B cell (primary cell): ENCODE measurements at regions not wholly inside any gene's neighbourhood (a gene's known extent, or its start where the extent isn't known, plus 50 kb on each side); places are given as distances from the start of the nearest gene placed in this dataset.

Experiments
- ATAC-seq: fragments of 200-7000 bp; cut with Tn5 transposase; one replicate; pipeline ENCODE4 v1.10.0; 2021; ENCODE audit warnings: low read depth, mild to moderate bottlenecking, moderate number of reproducible peaks, moderate library complexity
- CTCF ChIA-PET: fragments of 350-600 bp; sonication (Branson Sonifier 250); formaldehyde crosslinking; loops from one replicate; lab custom pipeline; 2021; ENCODE audit warnings: antibody characterized with exemption, inconsistent platforms; lab: Charles Lee
- POLR2A ChIA-PET: fragments of 350-600 bp; sonication (Branson Sonifier 250); formaldehyde crosslinking; loops from one replicate; lab custom pipeline; 2021; ENCODE audit warnings: antibody characterized with exemption; lab: Charles Lee
- DNase-seq: peaks from one replicate; pipeline ENCODE4 v3.0.0; 2013
- H2AFZ ChIP-seq: 2 replicates; pipeline ENCODE4 v1.6.1; 2012; ENCODE audit warnings: mild to moderate bottlenecking, low read depth, low read length; ENCODE audit not compliant: insufficient read depth, poor library complexity, severe bottlenecking
- H3K27ac ChIP-seq, 2 donors: 1 replicate in 1 of 2; 2 replicates in 1 of 2; pipeline ENCODE4 v1.5.1; 2012 to 2013; ENCODE audit warnings: low read length in 2 of 2, mild to moderate bottlenecking in 2 of 2, moderate library complexity in 1 of 2
- H3K27me3 ChIP-seq, 4 experiments: fragments of 200-600 bp in 1 of 4; sonication (generic) in 1 of 4; replicated peaks in 1 of 4; 1 replicate in 2 of 4; 2 replicates in 2 of 4; pipeline versions ENCODE4 v1.6.1 to v1.7.0; 2013 to 2016; ENCODE audit warnings: low read length in 3 of 4, mild to moderate bottlenecking in 2 of 4, mixed read lengths in 1 of 4, moderate library complexity in 1 of 4; ENCODE audit not compliant: insufficient read depth in 4 of 4, control insufficient read depth in 3 of 4; ENCODE audit errors: control extremely low read depth in 1 of 4
- H3K36me3 ChIP-seq, 2 experiments: replicated peaks in 1 of 2; 1 replicate in 1 of 2; 2 replicates in 1 of 2; pipeline versions ENCODE4 v1.6.1 to v1.7.1; 2013; ENCODE audit warnings: low read length in 1 of 2; ENCODE audit not compliant: insufficient read depth in 2 of 2, control insufficient read depth in 1 of 2; ENCODE audit errors: control extremely low read depth in 1 of 2, extremely low read depth in 1 of 2
- H3K4me1 ChIP-seq, 2 donors: fragments of 200-600 bp in 1 of 2; sonication (generic) in 1 of 2; 1 replicate in 1 of 2; 2 replicates in 1 of 2; pipeline versions ENCODE4 v1.5.1 to v1.6.1; 2013 to 2017; ENCODE audit warnings: low read length in 2 of 2; ENCODE audit not compliant: control insufficient read depth in 2 of 2, insufficient read depth in 2 of 2
- H3K4me2 ChIP-seq: replicated peaks from 2 replicates; pipeline ENCODE3; 2012; ENCODE audit warnings: mild to moderate bottlenecking, low read depth, low read length; ENCODE audit not compliant: poor library complexity, severe bottlenecking
- H3K4me3 ChIP-seq, 5 experiments: fragments of 200-600 bp in 1 of 5; sonication (generic) in 1 of 5; 1 replicate in 3 of 5; 2 replicates in 2 of 5; pipeline versions ENCODE4 v1.5.1 to v1.7.0; 2011 to 2016; ENCODE audit warnings: low read length in 4 of 5, mild to moderate bottlenecking in 4 of 5, low read depth in 2 of 5, control low read depth in 1 of 5, moderate library complexity in 1 of 5; ENCODE audit not compliant: insufficient read depth in 1 of 5; ENCODE audit errors: control extremely low read depth in 1 of 5, extremely low read depth in 1 of 5
- H3K79me2 ChIP-seq: fragments of 200-600 bp; sonication (generic); one replicate; pipeline ENCODE4 v1.6.0; 2016; ENCODE audit warnings: low read length; ENCODE audit not compliant: control insufficient read depth, insufficient read depth
- H3K9ac ChIP-seq: fragments of 200-600 bp; sonication (generic); 2 replicates; pipeline ENCODE4 v1.6.1; 2017; ENCODE audit warnings: mild to moderate bottlenecking, low read length, moderate library complexity
- H3K9me3 ChIP-seq, 3 donors: one replicate each; pipeline versions ENCODE4 v1.6.1 to v1.7.1; 2013; ENCODE audit warnings: low read length in 2 of 3; ENCODE audit not compliant: control insufficient read depth in 2 of 3, insufficient read depth in 1 of 3; ENCODE audit errors: control extremely low read depth in 1 of 3
- H4K20me1 ChIP-seq: 2 replicates; pipeline ENCODE4 v1.6.0; 2012; ENCODE audit warnings: mild to moderate bottlenecking, low read length; ENCODE audit not compliant: insufficient read depth, control insufficient read depth, poor library complexity, severe bottlenecking
- H3K27ac Mint-ChIP-seq: one replicate; pipeline ENCODE4 v1.8.0; 2021; ENCODE audit warnings: mixed read lengths
- H3K27me3 Mint-ChIP-seq: one replicate; pipeline ENCODE4 v1.8.0; 2021; ENCODE audit warnings: mixed read lengths
- H3K4me1 Mint-ChIP-seq: one replicate; pipeline ENCODE4 v1.8.0; 2021; ENCODE audit warnings: mixed read lengths
- H3K4me3 Mint-ChIP-seq: one replicate; pipeline ENCODE4 v1.8.0; 2021; ENCODE audit warnings: mixed read lengths
- H3K9me3 Mint-ChIP-seq: one replicate; pipeline ENCODE4 v1.8.0; 2022; ENCODE audit warnings: mixed read lengths; ENCODE audit not compliant: insufficient read depth
- EZH2 ChIP-seq: IDR thresholded peaks from 2 replicates; pipeline ENCODE4 v1.6.1; 2012; ENCODE audit warnings: borderline replicate concordance, low read depth, mild to moderate bottlenecking, moderate library complexity, low read length; ENCODE audit not compliant: insufficient read depth, poor library complexity, severe bottlenecking
- WGBS: methylation state at CpG from one replicate; pipeline ENCODE4 v1.1.5; 2013; ENCODE audit warnings: missing lambda C conversion rate; ENCODE audit not compliant: insufficient coverage; 5-methylcytosine and 5-hydroxymethylcytosine counted together
- intact Hi-C: fragments of 100-400 bp; cut with micrococcal nuclease; formaldehyde crosslinking; loops from one replicate; pipeline ENCODE4 v1.10.0; 2022
- TF ChIP-seq, protein P1 (sequence below): fragments of 200-600 bp; IDR thresholded peaks from one replicate; pipeline ENCODE4 v1.8.0; 2022; ENCODE audit warnings: antibody characterized with exemption, mild to moderate bottlenecking

DNA sequence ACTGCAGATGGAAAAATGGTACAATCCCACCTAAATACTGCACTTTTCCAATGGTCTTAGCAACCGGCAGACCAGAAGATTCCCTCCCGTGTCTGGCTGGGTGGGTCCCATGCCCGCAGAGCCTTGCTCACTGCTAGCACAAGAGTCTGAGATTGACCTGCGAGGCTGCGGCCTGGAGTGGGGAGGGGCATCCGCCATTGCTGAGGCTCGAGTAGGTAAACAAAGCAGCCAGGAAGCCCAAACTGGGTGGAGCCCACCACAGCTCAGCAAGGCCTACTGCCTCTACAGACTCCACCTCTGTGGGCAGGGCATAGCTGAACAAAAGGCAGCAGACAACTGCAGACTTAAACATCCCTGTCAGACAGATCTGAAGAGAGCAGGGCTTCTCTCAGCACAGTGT, 221.6 kb upstream of the CTNND2 start:
- H2AFZ ChIP-seq: no peak overlapping the region
- H3K79me2 ChIP-seq: no peaks in the 10 kb centered on the region
- 86% methylated on average over 7 of the region's 7 CpGs for WGBS
- Mint-ChIP-seq H3K27ac (no peak overlapping the region), H3K9me3 (no peaks in the 10 kb centered on the region), H3K4me1 (no peaks in the 10 kb centered on the region), H3K27me3 (no peaks in the 10 kb centered on the region), H3K4me3 (no peak overlapping the region)
- H3K4me1 ChIP-seq: no peaks in the 10 kb centered on the region
- no peak overlapping the region for H3K4me2 ChIP-seq
- H3K4me3 ChIP-seq: no peak overlapping the region
- ChIA-PET CTCF (no interaction called here), POLR2A (no interaction called here)
- H4K20me1 ChIP-seq: no peaks in the 10 kb centered on the region
- H3K9me3 ChIP-seq: peaks cover 0 to 6% (median 0%) of the 10 kb centered on the region in 3 donors
- no peaks in the 10 kb centered on the region for H3K36me3 ChIP-seq
- no peak for DNase-seq
- ATAC-seq: no peak
- H3K9ac ChIP-seq: no peak overlapping the region
- intact Hi-C loops: no loop called here
- H3K27me3 ChIP-seq: no peaks in the 10 kb centered on the region
- TF ChIP-seq EZH2: no peak
- TF ChIP-seq, protein P1, sequence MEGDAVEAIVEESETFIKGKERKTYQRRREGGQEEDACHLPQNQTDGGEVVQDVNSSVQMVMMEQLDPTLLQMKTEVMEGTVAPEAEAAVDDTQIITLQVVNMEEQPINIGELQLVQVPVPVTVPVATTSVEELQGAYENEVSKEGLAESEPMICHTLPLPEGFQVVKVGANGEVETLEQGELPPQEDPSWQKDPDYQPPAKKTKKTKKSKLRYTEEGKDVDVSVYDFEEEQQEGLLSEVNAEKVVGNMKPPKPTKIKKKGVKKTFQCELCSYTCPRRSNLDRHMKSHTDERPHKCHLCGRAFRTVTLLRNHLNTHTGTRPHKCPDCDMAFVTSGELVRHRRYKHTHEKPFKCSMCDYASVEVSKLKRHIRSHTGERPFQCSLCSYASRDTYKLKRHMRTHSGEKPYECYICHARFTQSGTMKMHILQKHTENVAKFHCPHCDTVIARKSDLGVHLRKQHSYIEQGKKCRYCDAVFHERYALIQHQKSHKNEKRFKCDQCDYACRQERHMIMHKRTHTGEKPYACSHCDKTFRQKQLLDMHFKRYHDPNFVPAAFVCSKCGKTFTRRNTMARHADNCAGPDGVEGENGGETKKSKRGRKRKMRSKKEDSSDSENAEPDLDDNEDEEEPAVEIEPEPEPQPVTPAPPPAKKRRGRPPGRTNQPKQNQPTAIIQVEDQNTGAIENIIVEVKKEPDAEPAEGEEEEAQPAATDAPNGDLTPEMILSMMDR: no peak
- H3K27ac ChIP-seq: no peak overlapping the region

DNA sequence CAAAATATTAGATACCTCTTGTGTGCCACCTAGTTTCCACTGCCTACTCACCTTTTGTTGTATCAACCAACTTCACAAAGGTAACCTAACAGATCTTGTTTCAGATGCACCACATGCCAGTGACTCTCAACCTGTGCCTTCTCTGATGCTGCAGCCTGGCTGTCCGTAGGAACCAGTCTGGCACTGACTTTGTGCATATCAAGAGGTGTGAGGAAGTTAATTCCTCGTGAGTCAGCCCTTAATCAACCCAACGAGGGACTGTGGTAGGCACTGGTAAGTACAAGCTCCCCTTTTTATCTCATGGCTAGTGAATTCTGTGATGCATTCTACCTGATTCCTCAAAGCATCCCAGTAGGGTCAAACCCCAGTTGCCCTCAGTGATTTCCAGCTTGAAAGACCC, 215.4 kb upstream of the CTNND2 start:
- TF ChIP-seq EZH2: no peak
- TF ChIP-seq, protein P1: no peak
- ChIA-PET POLR2A (no interaction called here), CTCF (no interaction called here)
- H3K4me3 Mint-ChIP-seq: no peak overlapping the region
- ATAC-seq (no peak), DNase-seq (no peak)
- Histone ChIP-seq H3K27me3 (no peaks in the 10 kb centered on the region), H3K4me3 (no peak overlapping the region), H3K79me2 (no peaks in the 10 kb centered on the region), H3K36me3 (no peaks in the 10 kb centered on the region), H2AFZ (no peak overlapping the region), H3K9ac (no peak overlapping the region), H3K4me2 (no peak overlapping the region), H3K9me3 (no peaks in the 10 kb centered on the region), H3K27ac (no peak overlapping the region), H4K20me1 (no peaks in the 10 kb centered on the region), H3K4me1 (no peaks in the 10 kb centered on the region)
- H3K27ac Mint-ChIP-seq: no peak overlapping the region
- H3K9me3 Mint-ChIP-seq: peaks cover 7% of the 10 kb centered on the region
- no peaks in the 10 kb centered on the region for H3K4me1 Mint-ChIP-seq
- no peaks in the 10 kb centered on the region for H3K27me3 Mint-ChIP-seq
- WGBS: 63% methylated on average over 3 of the region's 3 CpGs
- intact Hi-C loops: loop anchor here (1.0 kb wide), 1 partner anchor 27 kb away; no protein-coding TSS in a partner anchor
